HepG2 (cell line): ENCODE measurements at regions not wholly inside any gene's neighbourhood (a gene's known extent, or its start where the extent isn't known, plus 50 kb on each side); places are given as distances from the start of the nearest gene placed in this dataset.

ENCODE experiments used
- ATAC-seq: fragments of 200-7000 bp; cut with Tn5 transposase; 3 replicates; pipeline ENCODE4 v1.9.1; 2020; ENCODE audit warnings: mild to moderate bottlenecking, moderate library complexity
- BruUV-seq: library from RNA; stranded (reverse); fragments of 400-500 nt; replicated peaks from 2 replicates; lab custom pipeline; 2021; lab: Mats Ljungman, UMichigan
- CTCF ChIA-PET: fragments of 300-600 bp; formaldehyde crosslinking; extraction: SDS; loops from one replicate; lab custom pipeline; 2021; ENCODE audit warnings: low total read pairs, inconsistent platforms, low intra/inter-chr PET ratio; lab: Yijun Ruan, JAX
- POLR2A ChIA-PET: fragments of 350-600 bp; sonication (Branson Sonifier 250); formaldehyde crosslinking; loops from one replicate; lab custom pipeline; 2020; ENCODE audit warnings: antibody characterized with exemption, inconsistent platforms; lab: Yijun Ruan, JAX
- DNase-seq: peaks from one replicate; pipeline ENCODE4 v3.0.0-alpha.2; 2015; ENCODE audit warnings: low spot score
- FAIRE-seq: peaks from 3 replicates; lab custom pipeline; 2011; peaks lifted over from hg19 to GRCh38; lab: Jason Lieb, UNC
- H2AFZ ChIP-seq: one replicate; pipeline ENCODE4 v1.6.1; 2011; ENCODE audit warnings: low read length, inconsistent platforms
- H3K27ac ChIP-seq: fragments of 300-600 bp; 3 replicates; pipeline ENCODE4 v1.8.0; 2011; ENCODE audit warnings: mixed run types, mild to moderate bottlenecking, mixed read lengths, low read length, inconsistent platforms; ENCODE audit not compliant: insufficient read depth; ENCODE audit errors: extremely low read length
- H3K27me3 ChIP-seq, 2 experiments: fragments of 200-600 bp in 1 of 2; 2 replicates in 1 of 2; 3 replicates in 1 of 2; pipeline versions ENCODE4 v1.6.0 to v1.8.0; 2011; ENCODE audit warnings: low read length in 2 of 2, mild to moderate bottlenecking in 2 of 2, moderate library complexity in 2 of 2, inconsistent platforms in 1 of 2; ENCODE audit not compliant: insufficient read depth in 2 of 2, control insufficient read depth in 1 of 2
- H3K36me3 ChIP-seq, 2 experiments: fragments of 200-600 bp in 1 of 2; replicated peaks in 1 of 2; 2 replicates in 1 of 2; 3 replicates in 1 of 2; pipeline versions ENCODE4 v1.5.1 to v1.8.0; 2011; ENCODE audit warnings: low read length in 2 of 2, inconsistent platforms in 1 of 2; ENCODE audit not compliant: insufficient read depth in 2 of 2, control insufficient read depth in 1 of 2
- H3K4me1 ChIP-seq: 2 replicates; pipeline ENCODE4 v1.5.1; 2012; ENCODE audit warnings: low read length, inconsistent platforms; ENCODE audit not compliant: insufficient read depth
- H3K4me2 ChIP-seq: 2 replicates; pipeline ENCODE4 v1.6.0; 2011; ENCODE audit warnings: low read depth, low read length, inconsistent platforms
- H3K4me3 ChIP-seq, 3 experiments: fragments of 200-600 bp in 1 of 3; sonication (generic), shearing (Covaris generic) in 1 of 3; replicated peaks in 1 of 3; 2 replicates each; pipeline ENCODE4 v1.5.1; 2011 to 2016; ENCODE audit warnings: low read length in 3 of 3, inconsistent platforms in 2 of 3, low read depth in 2 of 3, mild to moderate bottlenecking in 2 of 3, control low read depth in 1 of 3, mixed read lengths in 1 of 3; ENCODE audit not compliant: insufficient read depth in 1 of 3
- H3K79me2 ChIP-seq: one replicate; pipeline ENCODE4 v1.6.1; 2011; ENCODE audit warnings: low read length, inconsistent platforms; ENCODE audit not compliant: insufficient read depth
- H3K9ac ChIP-seq: 2 replicates; pipeline ENCODE4 v1.6.0; 2011; ENCODE audit warnings: mild to moderate bottlenecking, low read depth, low read length, inconsistent platforms; ENCODE audit not compliant: insufficient read depth
- H3K9me3 ChIP-seq: 2 replicates; pipeline ENCODE4 v1.5.1; 2012; ENCODE audit warnings: mild to moderate bottlenecking, low read length
- H4K20me1 ChIP-seq: 2 replicates; pipeline ENCODE4 v1.6.0; 2011; ENCODE audit warnings: inconsistent platforms, mild to moderate bottlenecking, low read length, moderate library complexity; ENCODE audit not compliant: insufficient read depth
- ARNT2 ChIP-seq: sonication (generic); formaldehyde crosslinking; IDR thresholded peaks from 2 replicates; pipeline ENCODE4 v1.8.0; 2022; ENCODE audit warnings: mild to moderate bottlenecking, low read depth, missing genetic modification reagents, moderate library complexity
- FOXK1 ChIP-seq: sonication (generic); formaldehyde crosslinking; IDR thresholded peaks from 2 replicates; pipeline ENCODE4 v1.4.0; 2020; ENCODE audit warnings: low read depth, missing genetic modification reagents, borderline replicate concordance
- GTF2F1 ChIP-seq: fragments of 150-350 bp; IDR thresholded peaks from 2 replicates; pipeline ENCODE4 v1.6.1; 2014; ENCODE audit warnings: low read length
- POLR2AphosphoS2 ChIP-seq: IDR thresholded peaks from 2 replicates; pipeline ENCODE4 v1.6.1; 2011; ENCODE audit warnings: low read depth, low read length, improper control_type of control experiment
- TAF1 ChIP-seq: sonication (generic); formaldehyde crosslinking; IDR thresholded peaks from 2 replicates; pipeline ENCODE4 v1.4.0; 2020; ENCODE audit warnings: missing genetic modification reagents
- ZBTB1 ChIP-seq: sonication (generic); formaldehyde crosslinking; IDR thresholded peaks from 2 replicates; pipeline ENCODE4 v1.4.0; 2020; ENCODE audit warnings: missing genetic modification reagents, borderline replicate concordance
- ZBTB21 ChIP-seq: sonication (generic); formaldehyde crosslinking; IDR thresholded peaks from 2 replicates; pipeline ENCODE4 v1.4.0; 2020; ENCODE audit warnings: missing genetic modification reagents
- ZNF18 ChIP-seq: sonication (generic); formaldehyde crosslinking; IDR thresholded peaks from 2 replicates; pipeline ENCODE4 v1.8.0; 2022; ENCODE audit warnings: mild to moderate bottlenecking, missing genetic modification reagents; ENCODE audit not compliant: insufficient replicate concordance
- ZNF230 ChIP-seq: sonication (generic); formaldehyde crosslinking; IDR thresholded peaks from 2 replicates; pipeline ENCODE4 v1.4.0; 2020; ENCODE audit warnings: mild to moderate bottlenecking, missing genetic modification reagents
- ZNF557 ChIP-seq: sonication (generic); formaldehyde crosslinking; IDR thresholded peaks from 2 replicates; pipeline ENCODE4 v1.4.0; 2020; ENCODE audit warnings: missing genetic modification reagents
- ZNF563 ChIP-seq: sonication (generic); formaldehyde crosslinking; IDR thresholded peaks from 2 replicates; pipeline ENCODE4 v1.8.0; 2022; ENCODE audit warnings: mild to moderate bottlenecking, moderate library complexity, missing genetic modification reagents
- ZNF720 ChIP-seq: sonication (generic); formaldehyde crosslinking; IDR thresholded peaks from 2 replicates; pipeline ENCODE4 v1.4.0; 2020; ENCODE audit warnings: missing genetic modification reagents
- ZNF747 ChIP-seq: sonication (generic); formaldehyde crosslinking; IDR thresholded peaks from 2 replicates; pipeline ENCODE4 v1.8.1; 2023; ENCODE audit warnings: missing genetic modification reagents, mild to moderate bottlenecking, borderline replicate concordance
- ZXDC ChIP-seq: sonication (generic); formaldehyde crosslinking; IDR thresholded peaks from 2 replicates; pipeline ENCODE4 v1.5.0; 2020; ENCODE audit warnings: mild to moderate bottlenecking, missing genetic modification reagents
- WGBS: methylation state at CpG from one replicate; pipeline ENCODE4 v1.1.6; 2017; ENCODE audit warnings: low lambda C conversion rate; 5-methylcytosine and 5-hydroxymethylcytosine counted together
- in situ Hi-C: cut with HindIII; loops from 2 replicates; pipeline ENCODE4 v1.10.0; 2017; ENCODE audit warnings: low pct_unique_long_range_greater_than_20kb; ENCODE audit not compliant: extremely low pct_ligation_motif_present
- intact Hi-C: fragments of 100-400 bp; cut with micrococcal nuclease; formaldehyde crosslinking; loops from one replicate; pipeline ENCODE4 v1.10.0; 2022; ENCODE audit not compliant: unreplicated experiment
- TF ChIP-seq, protein P1 (sequence below): sonication (generic); formaldehyde crosslinking; IDR thresholded peaks from 2 replicates; pipeline ENCODE4 v1.8.0; 2022; ENCODE audit warnings: mild to moderate bottlenecking, missing genetic modification reagents, borderline replicate concordance
- TF ChIP-seq, protein P2 (sequence below): sonication (generic); formaldehyde crosslinking; IDR thresholded peaks from 2 replicates; pipeline ENCODE4 v1.4.0; 2020; ENCODE audit warnings: missing genetic modification reagents, borderline replicate concordance

DNA sequence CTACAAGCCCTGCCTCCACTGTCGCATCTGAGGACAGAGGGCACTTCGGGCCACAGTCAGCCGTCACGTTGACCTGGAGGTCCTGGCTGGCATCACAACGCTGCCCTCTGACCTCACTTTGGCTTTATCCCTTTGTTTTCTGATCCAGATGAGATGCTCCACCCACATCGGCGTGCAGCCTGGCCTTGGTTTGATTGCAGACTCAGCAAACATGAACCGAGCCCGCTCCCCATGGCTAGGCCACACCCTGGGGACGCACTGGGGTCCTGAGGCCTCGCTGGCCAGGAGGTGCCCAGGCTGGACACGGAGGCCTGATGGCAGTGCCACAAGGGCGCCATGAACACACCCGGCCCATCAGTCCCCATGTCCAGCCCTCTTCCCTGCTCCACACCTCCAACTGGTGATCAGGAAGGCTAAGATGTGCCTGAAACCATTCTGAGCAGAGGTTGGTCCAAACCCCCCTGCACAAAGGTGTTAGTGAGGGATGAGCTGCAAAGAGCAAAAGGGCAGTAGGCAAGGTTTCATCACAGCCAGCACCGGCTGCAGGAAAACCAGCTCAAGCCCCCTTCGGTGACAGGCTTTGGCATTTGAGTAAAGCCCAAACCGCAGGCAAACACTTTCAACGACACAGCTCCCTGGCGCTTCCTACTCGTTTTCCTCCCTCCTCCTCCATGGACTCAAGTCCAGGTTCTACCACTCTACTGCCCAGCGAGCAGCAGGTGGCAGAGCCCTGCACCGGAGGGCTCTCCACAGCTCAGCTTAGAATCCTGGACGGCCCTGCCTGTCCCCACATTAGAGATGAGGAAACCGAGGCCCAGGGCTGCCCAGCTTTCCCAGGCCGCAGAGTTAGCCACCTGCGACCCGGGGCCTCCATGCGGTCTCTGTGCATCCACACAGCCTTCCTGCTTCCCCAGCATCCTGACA is 165.8 kb downstream of the NUP210 start:
- no peaks in the 10 kb centered on the region for H3K9me3 ChIP-seq
- no TSS peak for BruUV-seq
- peaks cover 0 to 7% of the 10 kb centered on the region in 2 experiments; a peak in 1 of 5 replicates for H3K36me3 ChIP-seq
- no peak overlapping the region for H2AFZ ChIP-seq
- peak overlapping the region; percentile 47 for H3K9ac ChIP-seq
- H3K79me2 ChIP-seq = peaks cover 40% of the 10 kb centered on the region
- ATAC-seq (peak; percentile 86), DNase-seq (peak; percentile 88), FAIRE-seq (peak; percentile 92)
- no peaks in the 10 kb centered on the region for H4K20me1 ChIP-seq
- H3K27me3 ChIP-seq = no peaks in the 10 kb centered on the region
- in situ Hi-C loops (no loop called here), intact Hi-C loops (loop anchor here (1.0 kb wide), 1 partner anchor 8 kb away; no protein-coding TSS in a partner anchor)
- POLR2A ChIA-PET = interaction anchor here (0.9 to 2.0 kb wide), 4 partner anchors 9 to 31 kb away, joined by 3 to 18 read pairs (median 4); no protein-coding TSS in a partner anchor
- peak overlapping the region; percentile 88 for H3K4me2 ChIP-seq
- 0% methylated on average over 19 of the region's 28 CpGs for WGBS
- H3K27ac ChIP-seq = peak overlapping the region; percentile 82
- peak overlapping the region; percentile 29 to 62 (median 42); a peak in 4 of 6 replicates for H3K4me3 ChIP-seq
- CTCF ChIA-PET = interaction anchor here (1.6 kb wide), 1 partner anchor 29 kb away, joined by 4 read pairs; no protein-coding TSS in a partner anchor
- peaks cover 74% of the 10 kb centered on the region for H3K4me1 ChIP-seq
- 0 out of 2 replicates have a peak, but pooled peaks have one; percentile 21 for TF ChIP-seq FOXK1 (CRISPR knock-in tag)
- no peak for TF ChIP-seq ZNF18
- no peak for TF ChIP-seq GTF2F1
- TF ChIP-seq ZNF747 (CRISPR knock-in tag) = 0 out of 2 replicates have a peak, but pooled peaks have one; percentile 17
- TF ChIP-seq, protein P1, sequence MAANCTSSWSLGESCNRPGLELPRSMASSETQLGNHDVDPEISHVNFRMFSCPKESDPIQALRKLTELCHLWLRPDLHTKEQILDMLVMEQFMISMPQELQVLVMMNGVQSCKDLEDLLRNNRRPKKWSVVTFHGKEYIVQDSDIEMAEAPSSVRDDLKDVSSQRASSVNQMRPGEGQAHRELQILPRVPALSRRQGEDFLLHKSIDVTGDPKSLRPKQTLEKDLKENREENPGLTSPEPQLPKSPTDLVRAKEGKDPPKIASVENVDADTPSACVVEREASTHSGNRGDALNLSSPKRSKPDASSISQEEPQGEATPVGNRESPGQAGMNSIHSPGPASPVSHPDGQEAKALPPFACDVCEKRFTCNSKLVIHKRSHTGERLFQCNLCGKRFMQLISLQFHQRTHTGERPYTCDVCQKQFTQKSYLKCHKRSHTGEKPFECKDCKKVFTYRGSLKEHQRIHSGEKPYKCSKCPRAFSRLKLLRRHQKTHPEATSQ (CRISPR knock-in tag) = no peak
- TF ChIP-seq ZBTB21 = peak; percentile 73
- TF ChIP-seq, protein P2, sequence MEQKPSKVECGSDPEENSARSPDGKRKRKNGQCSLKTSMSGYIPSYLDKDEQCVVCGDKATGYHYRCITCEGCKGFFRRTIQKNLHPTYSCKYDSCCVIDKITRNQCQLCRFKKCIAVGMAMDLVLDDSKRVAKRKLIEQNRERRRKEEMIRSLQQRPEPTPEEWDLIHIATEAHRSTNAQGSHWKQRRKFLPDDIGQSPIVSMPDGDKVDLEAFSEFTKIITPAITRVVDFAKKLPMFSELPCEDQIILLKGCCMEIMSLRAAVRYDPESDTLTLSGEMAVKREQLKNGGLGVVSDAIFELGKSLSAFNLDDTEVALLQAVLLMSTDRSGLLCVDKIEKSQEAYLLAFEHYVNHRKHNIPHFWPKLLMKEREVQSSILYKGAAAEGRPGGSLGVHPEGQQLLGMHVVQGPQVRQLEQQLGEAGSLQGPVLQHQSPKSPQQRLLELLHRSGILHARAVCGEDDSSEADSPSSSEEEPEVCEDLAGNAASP (CRISPR knock-in tag) = peak; percentile 99
- no peak for TF ChIP-seq ZXDC (CRISPR knock-in tag)
- TF ChIP-seq ZNF230 (CRISPR knock-in tag) = 0 out of 2 replicates have a peak, but pooled peaks have one; percentile 5
- TF ChIP-seq ZBTB1 (CRISPR knock-in tag) = no peak
- TF ChIP-seq ZNF563 = no peak
- no peak for TF ChIP-seq ARNT2 (CRISPR knock-in tag)
- TF ChIP-seq ZNF720 (CRISPR knock-in tag) = no peak
- no peak for TF ChIP-seq ZNF557 (CRISPR knock-in tag)
- TF ChIP-seq TAF1 (CRISPR knock-in tag) = peak; percentile 17; the same call in 1 of the 2 replicates
- TF ChIP-seq POLR2AphosphoS2 = no peak
